A673 (cell line): ENCODE measurements at regions not wholly inside any gene's neighbourhood (a gene's known extent, or its start where the extent isn't known, plus 50 kb on each side); places are given as distances from the start of the nearest gene placed in this dataset.

Experiments
- BruUV-seq: library from RNA; stranded (reverse); fragments of 400-500 nt; replicated peaks from 2 replicates; lab custom pipeline; 2021; lab: Mats Ljungman, UMichigan
- CTCF ChIA-PET: fragments of 300-600 bp; sonication (Branson Sonifier 250); formaldehyde crosslinking; loops from one replicate; lab custom pipeline; 2022; ENCODE audit warnings: antibody characterized with exemption; lab: Charles Lee
- POLR2A ChIA-PET: fragments of 300-600 bp; sonication (Branson Sonifier 250); formaldehyde crosslinking; loops from one replicate; lab custom pipeline; 2022; ENCODE audit warnings: antibody characterized with exemption; ENCODE audit not compliant: low non-redundant PET; lab: Charles Lee
- DNase-seq: peaks from one replicate; pipeline ENCODE4 v3.0.0-alpha.2; 2015; ENCODE audit warnings: low spot score
- H3K27ac ChIP-seq: fragments of 200-600 bp; sonication (generic); 2 replicates; pipeline ENCODE4 v1.5.1; 2016; ENCODE audit warnings: mixed run types, low read depth, mild to moderate bottlenecking, mixed read lengths, antibody characterized with exemption, low read length; ENCODE audit not compliant: poor library complexity, severe bottlenecking
- H3K27me3 ChIP-seq: fragments of 200-600 bp; sonication (generic); replicated peaks from 2 replicates; pipeline ENCODE4 v1.6.1; 2017; ENCODE audit warnings: mixed run types, low read depth, mild to moderate bottlenecking, mixed read lengths, antibody characterized with exemption, low read length; ENCODE audit not compliant: insufficient read depth, poor library complexity
- H3K36me3 ChIP-seq: fragments of 200-600 bp; sonication (generic); 2 replicates; pipeline ENCODE4 v1.6.1; 2016; ENCODE audit warnings: mixed run types, mild to moderate bottlenecking, mixed read lengths, antibody characterized with exemption, low read length; ENCODE audit not compliant: insufficient read depth, poor library complexity, severe bottlenecking
- H3K4me1 ChIP-seq: fragments of 200-600 bp; sonication (generic); 2 replicates; pipeline ENCODE4 v1.6.1; 2017; ENCODE audit warnings: mixed run types, mild to moderate bottlenecking, mixed read lengths, antibody characterized with exemption, low read length; ENCODE audit not compliant: insufficient read depth, poor library complexity, severe bottlenecking
- H3K4me3 ChIP-seq: fragments of 200-600 bp; sonication (generic); 2 replicates; pipeline ENCODE4 v1.5.1; 2016; ENCODE audit warnings: low read depth, mixed run types, mild to moderate bottlenecking, mixed read lengths, low read length; ENCODE audit not compliant: poor library complexity, severe bottlenecking
- H3K9me3 ChIP-seq: fragments of 200-600 bp; sonication (generic); 2 replicates; pipeline ENCODE4 v1.6.1; 2016; ENCODE audit warnings: mixed run types, low read depth, mild to moderate bottlenecking, mixed read lengths, antibody characterized with exemption, low read length; ENCODE audit not compliant: poor library complexity, severe bottlenecking
- EZH2 ChIP-seq: fragments of 200-600 bp; sonication (generic); IDR thresholded peaks from 2 replicates; pipeline ENCODE4 v1.6.1; 2017; ENCODE audit warnings: borderline replicate concordance, low read depth, mild to moderate bottlenecking, mixed read lengths, antibody characterized with exemption, low read length; ENCODE audit not compliant: poor library complexity, severe bottlenecking
- intact Hi-C: fragments of 100-400 bp; cut with micrococcal nuclease; formaldehyde crosslinking; loops from one replicate; pipeline ENCODE4 v1.10.0; 2022; ENCODE audit not compliant: unreplicated experiment
- TF ChIP-seq, protein P1 (sequence below): fragments of 300-800, 200-600 bp; sonication (generic); conservative IDR thresholded peaks from 2 replicates; pipeline ENCODE4 v1.5.1; 2017; ENCODE audit warnings: low read depth, mild to moderate bottlenecking, antibody characterized with exemption, low read length, moderate library complexity, mixed read lengths

DNA sequence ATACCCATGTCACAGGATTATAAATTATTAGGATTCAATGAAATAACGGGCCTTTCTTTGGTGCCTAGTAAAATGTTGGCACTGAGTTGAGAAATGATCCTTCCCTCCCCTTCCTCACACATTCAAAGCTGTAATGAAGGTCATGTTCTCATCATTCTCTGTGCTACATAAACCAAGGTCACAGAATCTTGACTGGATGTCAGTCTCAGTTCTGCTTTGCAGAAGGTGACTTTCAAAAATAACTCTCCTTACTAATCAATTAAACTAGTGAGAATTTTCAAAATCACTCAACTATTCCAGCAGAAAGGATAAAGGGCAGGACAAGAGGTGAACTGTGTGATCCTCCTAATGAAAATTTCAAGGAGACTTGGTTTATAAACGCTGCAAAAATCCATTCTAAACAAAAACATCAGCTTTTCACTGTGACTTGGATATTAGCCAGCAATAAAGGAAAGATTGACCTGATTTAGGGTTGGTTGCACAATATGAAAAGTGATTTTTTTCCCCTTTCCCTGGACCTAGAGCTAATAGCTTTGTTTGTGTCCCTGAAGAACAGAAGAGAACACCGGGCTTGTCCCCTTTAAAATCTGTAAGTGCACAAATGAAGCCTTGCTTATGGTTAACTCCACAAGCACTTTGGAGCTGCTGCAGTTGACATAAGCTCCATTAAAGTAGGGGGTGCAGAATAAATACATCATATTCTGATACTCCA, 120.1 kb downstream of the SEC16B start:
- no TSS peak for BruUV-seq
- Histone ChIP-seq H3K27me3 (no peaks in the 10 kb centered on the region), H3K4me1 (no peaks in the 10 kb centered on the region), H3K9me3 (no peaks in the 10 kb centered on the region), H3K27ac (no peak overlapping the region), H3K36me3 (no peaks in the 10 kb centered on the region), H3K4me3 (no peak overlapping the region)
- ChIA-PET POLR2A (no interaction called here), CTCF (no interaction called here)
- no peak for TF ChIP-seq EZH2
- TF ChIP-seq, protein P1, sequence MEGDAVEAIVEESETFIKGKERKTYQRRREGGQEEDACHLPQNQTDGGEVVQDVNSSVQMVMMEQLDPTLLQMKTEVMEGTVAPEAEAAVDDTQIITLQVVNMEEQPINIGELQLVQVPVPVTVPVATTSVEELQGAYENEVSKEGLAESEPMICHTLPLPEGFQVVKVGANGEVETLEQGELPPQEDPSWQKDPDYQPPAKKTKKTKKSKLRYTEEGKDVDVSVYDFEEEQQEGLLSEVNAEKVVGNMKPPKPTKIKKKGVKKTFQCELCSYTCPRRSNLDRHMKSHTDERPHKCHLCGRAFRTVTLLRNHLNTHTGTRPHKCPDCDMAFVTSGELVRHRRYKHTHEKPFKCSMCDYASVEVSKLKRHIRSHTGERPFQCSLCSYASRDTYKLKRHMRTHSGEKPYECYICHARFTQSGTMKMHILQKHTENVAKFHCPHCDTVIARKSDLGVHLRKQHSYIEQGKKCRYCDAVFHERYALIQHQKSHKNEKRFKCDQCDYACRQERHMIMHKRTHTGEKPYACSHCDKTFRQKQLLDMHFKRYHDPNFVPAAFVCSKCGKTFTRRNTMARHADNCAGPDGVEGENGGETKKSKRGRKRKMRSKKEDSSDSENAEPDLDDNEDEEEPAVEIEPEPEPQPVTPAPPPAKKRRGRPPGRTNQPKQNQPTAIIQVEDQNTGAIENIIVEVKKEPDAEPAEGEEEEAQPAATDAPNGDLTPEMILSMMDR = no peak
- intact Hi-C loops = no loop called here
- DNase-seq = no peak

DNA sequence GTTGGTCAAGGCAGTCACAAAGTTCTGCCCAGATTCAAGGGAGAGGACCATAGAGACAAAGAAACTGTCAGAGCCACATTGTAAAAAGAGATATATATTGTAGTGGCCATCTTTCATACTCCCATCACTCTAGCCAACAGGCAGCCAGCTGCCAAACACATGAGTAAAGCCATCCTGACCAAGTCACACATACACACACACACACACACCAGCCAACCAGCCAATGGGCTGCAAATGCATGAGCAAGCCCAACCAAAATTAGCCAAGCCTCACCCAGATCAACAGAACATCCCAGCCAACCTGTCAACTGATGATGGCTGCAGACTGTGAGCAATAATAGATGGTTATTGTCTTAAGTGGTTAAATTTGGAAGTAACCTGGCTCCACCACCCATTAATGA, 120.7 kb downstream of the SEC16B start:
- ChIA-PET CTCF (no interaction called here), POLR2A (no interaction called here)
- DNase-seq = no peak
- no peak for TF ChIP-seq EZH2
- TF ChIP-seq, protein P1 = no peak
- no TSS peak for BruUV-seq
- H3K27ac ChIP-seq = no peak overlapping the region
- intact Hi-C loops = no loop called here
- no peaks in the 10 kb centered on the region for H3K9me3 ChIP-seq
- H3K36me3 ChIP-seq = no peaks in the 10 kb centered on the region
- no peaks in the 10 kb centered on the region for H3K27me3 ChIP-seq
- H3K4me1 ChIP-seq = no peaks in the 10 kb centered on the region
- H3K4me3 ChIP-seq = no peak overlapping the region

DNA sequence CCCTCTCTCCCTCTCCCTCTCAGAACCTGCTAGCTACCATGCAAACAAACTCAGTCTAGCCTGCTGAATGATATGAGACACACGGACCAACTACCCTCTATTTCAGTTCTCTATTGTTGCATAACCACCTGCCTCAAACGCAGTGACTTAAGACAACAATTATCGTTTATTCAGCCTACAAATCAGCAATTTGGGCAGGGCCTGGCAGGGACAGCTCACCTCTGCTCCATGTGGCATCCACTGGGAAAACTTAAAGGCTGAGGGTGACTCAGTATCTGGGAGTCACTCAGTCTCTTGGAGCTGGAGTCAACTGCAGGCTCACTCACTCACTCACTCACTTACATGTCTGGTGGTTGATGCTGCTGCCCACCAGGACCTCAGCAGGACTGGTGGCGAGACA, 121.3 kb downstream of the SEC16B start:
- BruUV-seq = no TSS peak

More for the DNA sequence above, 121.3 kb downstream of the SEC16B start:
- POLR2A ChIA-PET = no interaction called here
- no peaks in the 10 kb centered on the region for H3K36me3 ChIP-seq
- CTCF ChIA-PET = no interaction called here
- H3K27ac ChIP-seq = no peak overlapping the region
- no peak for TF ChIP-seq EZH2
- TF ChIP-seq, protein P1 = no peak
- DNase-seq = no peak
- no peaks in the 10 kb centered on the region for H3K27me3 ChIP-seq
- no peak overlapping the region for H3K4me3 ChIP-seq
- H3K9me3 ChIP-seq = no peaks in the 10 kb centered on the region
- intact Hi-C loops = no loop called here
- H3K4me1 ChIP-seq = no peaks in the 10 kb centered on the region
